ENCODE measurements at regions not wholly inside any gene's neighbourhood (a gene's known extent, or its start where the extent isn't known, plus 50 kb on each side); places are given as distances from the start of the nearest gene placed in this dataset.

- intact Hi-C loops (cut with micrococcal nuclease): loop anchor here (2.0 to 10.0 kb wide), 4 partner anchors 457 to 1309 kb away; no protein-coding TSS in a partner anchor
- DNase-seq (ENCODE audit: low read depth, low spot score): peak; percentile 58
- no peak overlapping the region for H3K4me3 ChIP-seq (replicated peaks in 1 of 2; ENCODE audit: low read depth in 1 of 2, low read length in 2 of 2)
- no peak overlapping the region for H3K9ac ChIP-seq (ENCODE audit: low read length)
- ChIA-PET RAD21 (ENCODE audit: low non-redundant PET in 1 of 2, low total read pairs in 2 of 2, uncharacterized antibody in 2 of 2, unreplicated experiment in 2 of 2) (no interaction called here), CTCF (no interaction called here), POLR2A (no interaction called here)
- ATAC-seq: peak; percentile 77
- no peaks in the 10 kb centered on the region for H3K36me3 ChIP-seq (ENCODE audit: control insufficient read depth in 1 of 2, insufficient read depth in 2 of 2, low read length in 2 of 2)
- H3K4me1 ChIP-seq (ENCODE audit: control insufficient read depth in 1 of 2, insufficient read depth in 2 of 2, low read length in 2 of 2): no peaks in the 10 kb centered on the region
- no peak overlapping the region for H3K4me2 ChIP-seq (ENCODE audit: low read length)
- H3K79me2 ChIP-seq (ENCODE audit: insufficient read depth, low read length): no peaks in the 10 kb centered on the region
- no peak overlapping the region for H3K27ac ChIP-seq (ENCODE audit: low read depth, low read length)
- BruUV-seq (replicated peaks): no TSS peak
- H2AFZ ChIP-seq (ENCODE audit: low read depth, low read length, poor library complexity, severe bottlenecking): peak overlapping the region; percentile 50
- TF ChIP-seq ATF3 (IDR thresholded peaks at IDR 0.05): no peak
- no peak for TF ChIP-seq SIN3A (IDR thresholded peaks at IDR 0.05; ENCODE audit: low read depth)
- peak; percentile 75 for TF ChIP-seq RAD21 (IDR thresholded peaks at IDR 0.05; ENCODE audit: low read depth)
- peak; percentile 53 to 77 (median 58) for TF ChIP-seq CTCF (IDR thresholded peaks at IDR 0.05 in 2 of 3, conservative IDR thresholded peaks at IDR 0.05 in 1 of 3; ENCODE audit: borderline replicate concordance in 1 of 3, insufficient read depth in 1 of 3, low read depth in 2 of 3, low read length in 2 of 3)
- TF ChIP-seq SRF (IDR thresholded peaks at IDR 0.05; ENCODE audit: low read depth): no peak
- no peaks in the 10 kb centered on the region for H3K9me3 ChIP-seq (ENCODE audit: control insufficient read depth in 1 of 2, insufficient read depth in 1 of 2, low read depth in 1 of 2, low read length in 2 of 2)
- no peaks in the 10 kb centered on the region for H3K9me2 ChIP-seq (ENCODE audit: insufficient read depth)
- no peaks in the 10 kb centered on the region for H3K27me3 ChIP-seq (ENCODE audit: insufficient read depth, low read length)
- no peaks in the 10 kb centered on the region for H4K20me1 ChIP-seq (ENCODE audit: insufficient read depth)
Observed at GRCh38 chr4:103934178-103934789, 214.5 kb upstream of the TACR3 start.

DNA sequence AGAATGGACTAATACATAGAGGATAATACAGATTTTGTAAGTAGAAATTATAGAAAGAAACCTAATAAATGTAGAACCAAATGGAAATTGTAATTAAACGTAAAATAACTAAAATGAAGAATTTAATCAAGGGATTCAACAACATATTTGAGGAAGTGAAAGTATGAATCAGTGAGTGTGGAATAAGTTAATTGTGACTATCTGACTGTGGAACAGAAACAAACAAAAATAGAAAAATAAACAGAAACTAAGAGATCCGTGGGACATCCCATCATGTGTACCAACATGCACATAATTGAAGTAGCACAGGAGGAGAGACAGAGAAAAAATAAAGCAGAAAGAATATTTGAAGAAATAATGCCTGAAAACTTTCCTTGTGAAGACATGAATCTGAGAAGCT lies 208.6 kb upstream of the TACR3 start:
- Histone ChIP-seq H3K4me1 (ENCODE audit: control insufficient read depth in 1 of 2, insufficient read depth in 2 of 2, low read length in 2 of 2) (no peaks in the 10 kb centered on the region), H3K9me3 (ENCODE audit: control insufficient read depth in 1 of 2, insufficient read depth in 1 of 2, low read depth in 1 of 2, low read length in 2 of 2) (no peaks in the 10 kb centered on the region), H3K36me3 (ENCODE audit: control insufficient read depth in 1 of 2, insufficient read depth in 2 of 2, low read length in 2 of 2) (no peaks in the 10 kb centered on the region), H3K79me2 (ENCODE audit: insufficient read depth, low read length) (no peaks in the 10 kb centered on the region), H3K9me2 (ENCODE audit: insufficient read depth) (no peaks in the 10 kb centered on the region), H2AFZ (ENCODE audit: low read depth, low read length, poor library complexity, severe bottlenecking) (no peak overlapping the region), H3K9ac (ENCODE audit: low read length) (no peak overlapping the region), H3K27me3 (ENCODE audit: insufficient read depth, low read length) (no peaks in the 10 kb centered on the region), H3K27ac (ENCODE audit: low read depth, low read length) (no peak overlapping the region), H3K4me3 (replicated peaks in 1 of 2; ENCODE audit: low read depth in 1 of 2, low read length in 2 of 2) (no peak overlapping the region), H4K20me1 (ENCODE audit: insufficient read depth) (no peaks in the 10 kb centered on the region), H3K4me2 (ENCODE audit: low read length) (no peak overlapping the region)
- no TSS peak for BruUV-seq (replicated peaks)
- ATAC-seq (no peak), DNase-seq (ENCODE audit: low read depth, low spot score) (no peak)
- RAD21 ChIA-PET (ENCODE audit: low non-redundant PET in 1 of 2, low total read pairs in 2 of 2, uncharacterized antibody in 2 of 2, unreplicated experiment in 2 of 2): no interaction called here
- intact Hi-C loops (cut with micrococcal nuclease): no loop called here
- POLR2A ChIA-PET: no interaction called here
- CTCF ChIA-PET: interaction anchor here (1.1 kb wide), 1 partner anchor 444 kb away, joined by 3 read pairs; no protein-coding TSS in a partner anchor
- TF ChIP-seq EZH2phosphoT487 (IDR thresholded peaks at IDR 0.05; ENCODE audit: borderline replicate concordance) (no peak), MAX (IDR thresholded peaks at IDR 0.05) (no peak), EGR1 (IDR thresholded peaks at IDR 0.05; ENCODE audit: low read depth) (no peak), REST (IDR thresholded peaks at IDR 0.05; ENCODE audit: low read depth) (no peak), ZBTB33 (IDR thresholded peaks at IDR 0.05; ENCODE audit: extremely low read depth, insufficient replicate concordance, low read length) (no peak), TCF7L2 (IDR thresholded peaks at IDR 0.05; ENCODE audit: borderline replicate concordance, extremely low read depth, insufficient read depth, insufficient read length) (no peak), SIN3A (IDR thresholded peaks at IDR 0.05; ENCODE audit: low read depth) (no peak)
